GM23248 (cell line): ENCODE measurements at regions not wholly inside any gene's neighbourhood (a gene's known extent, or its start where the extent isn't known, plus 50 kb on each side); places are given as distances from the start of the nearest gene placed in this dataset.

Experiments
- DNase-seq: peaks from one replicate; pipeline ENCODE4 v3.0.0-alpha.2; 2015
- H2AFZ ChIP-seq: fragments of 200-600 bp; sonication (generic); 2 replicates; pipeline ENCODE4 v1.6.1; 2016; ENCODE audit warnings: antibody characterized with exemption
- H3F3A ChIP-seq: fragments of 200-600 bp; sonication (generic); 2 replicates; pipeline ENCODE4 v1.6.1; 2016; ENCODE audit warnings: mild to moderate bottlenecking, antibody characterized with exemption, mixed run types; ENCODE audit not compliant: insufficient read depth
- H3K27ac ChIP-seq: fragments of 200-600 bp; sonication (generic); 2 replicates; pipeline ENCODE4 v1.5.1; 2016; ENCODE audit warnings: mild to moderate bottlenecking
- H3K27me3 ChIP-seq: fragments of 200-600 bp; sonication (generic); replicated peaks from 2 replicates; pipeline ENCODE4 v1.6.1; 2016; ENCODE audit warnings: mild to moderate bottlenecking; ENCODE audit not compliant: insufficient read depth
- H3K36me3 ChIP-seq: fragments of 200-600 bp; sonication (generic); 2 replicates; pipeline ENCODE4 v1.6.1; 2016; ENCODE audit warnings: low read depth, mild to moderate bottlenecking
- H3K4me1 ChIP-seq: fragments of 200-600 bp; sonication (generic); 2 replicates; pipeline ENCODE4 v1.6.1; 2016; ENCODE audit warnings: mild to moderate bottlenecking; ENCODE audit not compliant: insufficient read depth
- H3K4me2 ChIP-seq: fragments of 200-600 bp; sonication (generic); one replicate; pipeline ENCODE4 v1.6.1; 2016; ENCODE audit warnings: mild to moderate bottlenecking; ENCODE audit not compliant: unreplicated experiment
- H3K4me3 ChIP-seq: fragments of 200-600 bp; sonication (generic); 2 replicates; pipeline ENCODE4 v1.5.1; 2016; ENCODE audit warnings: mild to moderate bottlenecking
- H3K79me2 ChIP-seq: fragments of 200-600 bp; sonication (generic); 2 replicates; pipeline ENCODE4 v1.6.1; 2016; ENCODE audit warnings: mild to moderate bottlenecking; ENCODE audit not compliant: insufficient read depth
- H3K9ac ChIP-seq: fragments of 200-600 bp; sonication (generic); 2 replicates; pipeline ENCODE4 v1.6.1; 2016; ENCODE audit warnings: mild to moderate bottlenecking
- H3K9me2 ChIP-seq: fragments of 200-600 bp; sonication (generic); 2 replicates; pipeline ENCODE4 v1.6.1; 2016; ENCODE audit warnings: mixed run types, mild to moderate bottlenecking, moderate library complexity; ENCODE audit not compliant: insufficient read depth
- H3K9me3 ChIP-seq: fragments of 200-600 bp; sonication (generic); one replicate; pipeline ENCODE4 v1.6.1; 2017; ENCODE audit warnings: low read depth
- H4K20me1 ChIP-seq: fragments of 200-600 bp; sonication (generic); 2 replicates; pipeline ENCODE4 v1.6.0; 2016; ENCODE audit not compliant: insufficient read depth
- EZH2 ChIP-seq: fragments of 200-600 bp; sonication (generic); IDR thresholded peaks from 2 replicates; pipeline ENCODE4 v1.6.1; 2018; ENCODE audit warnings: antibody characterized with exemption, mild to moderate bottlenecking; ENCODE audit not compliant: insufficient read depth, poor library complexity, severe bottlenecking
- EZH2phosphoT487 ChIP-seq: fragments of 200-600 bp; sonication (generic); IDR thresholded peaks from 2 replicates; pipeline ENCODE4 v1.6.1; 2018; ENCODE audit warnings: antibody characterized with exemption, moderate library complexity, mild to moderate bottlenecking, low read depth; ENCODE audit not compliant: insufficient read depth
- WGBS, 2 experiments: methylation state at CpG; one replicate each; pipeline ENCODE4 v1.1.6; 2015 to 2017; ENCODE audit warnings: low lambda C conversion rate in 2 of 2, low coverage in 1 of 2; ENCODE audit errors: missing lambda C conversion rate in 2 of 2; 5-methylcytosine and 5-hydroxymethylcytosine counted together
- in situ Hi-C: fragments of 300-500 bp; cut with MboI; formaldehyde crosslinking; loops from 2 replicates; pipeline ENCODE4 v1.15.0; 2020

GRCh38 chr12:92465786-92466295 is 236.9 kb upstream of the PLEKHG7 start:
- H2AFZ ChIP-seq: no peak overlapping the region
- H4K20me1 ChIP-seq: no peaks in the 10 kb centered on the region
- H3F3A ChIP-seq: no peaks in the 10 kb centered on the region
- peaks cover 10% of the 10 kb centered on the region; the same call in 1 of the 2 replicates for H3K4me1 ChIP-seq
- 91 to 93% methylated on average over 9 of the region's 9 CpGs for WGBS, 2 experiments
- no peak overlapping the region for H3K9ac ChIP-seq
- no peaks in the 10 kb centered on the region for H3K9me2 ChIP-seq
- H3K27me3 ChIP-seq: no peaks in the 10 kb centered on the region
- no peaks in the 10 kb centered on the region for H3K9me3 ChIP-seq
- no peak overlapping the region for H3K4me2 ChIP-seq
- DNase-seq: no peak
- no peaks in the 10 kb centered on the region for H3K36me3 ChIP-seq
- H3K27ac ChIP-seq: no peak overlapping the region
- no peak overlapping the region for H3K4me3 ChIP-seq
- no peak for TF ChIP-seq EZH2
- TF ChIP-seq EZH2phosphoT487: no peak
- H3K79me2 ChIP-seq: no peaks in the 10 kb centered on the region
- in situ Hi-C loops: no loop called here

- Histone ChIP-seq H3F3A (no peaks in the 10 kb centered on the region), H4K20me1 (no peaks in the 10 kb centered on the region), H3K4me1 (0 out of 2 replicates have a peak, but pooled peaks cover 3% of the 10 kb centered on the region), H3K9me2 (no peaks in the 10 kb centered on the region), H3K9ac (no peak overlapping the region), H3K9me3 (no peaks in the 10 kb centered on the region), H3K36me3 (no peaks in the 10 kb centered on the region), H3K4me2 (no peak overlapping the region), H3K4me3 (no peak overlapping the region), H2AFZ (no peak overlapping the region), H3K27me3 (no peaks in the 10 kb centered on the region), H3K79me2 (no peaks in the 10 kb centered on the region), H3K27ac (no peak overlapping the region)
- DNase-seq: no peak
- TF ChIP-seq EZH2phosphoT487: no peak
- no peak for TF ChIP-seq EZH2
- in situ Hi-C loops: no loop called here
- 81 to 84% methylated on average over 3 of the region's 3 CpGs for WGBS, 2 experiments
Observed at GRCh38 chr12:92464911-92465310, 237.9 kb upstream of the PLEKHG7 start.

GRCh38 chr12:92463171-92463570 is 239.6 kb upstream of the PLEKHG7 start:
- no peaks in the 10 kb centered on the region for H3K27me3 ChIP-seq
- WGBS, 2 experiments: 51 to 63% methylated on average over 2 of the region's 2 CpGs
- H3K9me2 ChIP-seq: no peaks in the 10 kb centered on the region
- no peak overlapping the region for H2AFZ ChIP-seq
- H3K27ac ChIP-seq: no peak overlapping the region
- in situ Hi-C loops: no loop called here
- no peaks in the 10 kb centered on the region for H3K36me3 ChIP-seq
- no peak overlapping the region for H3K4me2 ChIP-seq
- H3K4me1 ChIP-seq: no peaks in the 10 kb centered on the region
- no peak overlapping the region for H3K9ac ChIP-seq
- no peak overlapping the region for H3K4me3 ChIP-seq
- no peaks in the 10 kb centered on the region for H3K79me2 ChIP-seq
- H3F3A ChIP-seq: no peaks in the 10 kb centered on the region
- no peaks in the 10 kb centered on the region for H4K20me1 ChIP-seq
- no peaks in the 10 kb centered on the region for H3K9me3 ChIP-seq
- no peak for DNase-seq
- TF ChIP-seq EZH2 (no peak), EZH2phosphoT487 (no peak)

GRCh38 chr12:92462527-92462926 is 240.3 kb upstream of the PLEKHG7 start:
- Histone ChIP-seq H3K4me2 (no peak overlapping the region), H3K79me2 (no peaks in the 10 kb centered on the region), H3K4me3 (no peak overlapping the region), H3K36me3 (no peaks in the 10 kb centered on the region), H3K9me2 (no peaks in the 10 kb centered on the region), H3K4me1 (no peaks in the 10 kb centered on the region), H3K9me3 (no peaks in the 10 kb centered on the region), H3K27ac (no peak overlapping the region), H2AFZ (no peak overlapping the region), H3K9ac (no peak overlapping the region), H3K27me3 (no peaks in the 10 kb centered on the region), H3F3A (no peaks in the 10 kb centered on the region), H4K20me1 (no peaks in the 10 kb centered on the region)
- in situ Hi-C loops: no loop called here
- 73 to 77% methylated on average over 1 of the region's 1 CpG for WGBS, 2 experiments
- DNase-seq: no peak
- TF ChIP-seq EZH2phosphoT487: no peak
- no peak for TF ChIP-seq EZH2

GRCh38 chr12:92462049-92462448 is 240.7 kb upstream of the PLEKHG7 start:
- Histone ChIP-seq H3K9me2 (no peaks in the 10 kb centered on the region), H3K9ac (no peak overlapping the region), H3K36me3 (no peaks in the 10 kb centered on the region), H3K79me2 (no peaks in the 10 kb centered on the region), H3K27ac (no peak overlapping the region), H3K9me3 (no peaks in the 10 kb centered on the region), H3K27me3 (no peaks in the 10 kb centered on the region), H3K4me1 (no peaks in the 10 kb centered on the region), H3F3A (no peaks in the 10 kb centered on the region), H4K20me1 (no peaks in the 10 kb centered on the region), H2AFZ (no peak overlapping the region), H3K4me2 (no peak overlapping the region), H3K4me3 (no peak overlapping the region)
- WGBS, 2 experiments: 87 to 88% methylated on average over 3 of the region's 3 CpGs
- in situ Hi-C loops: no loop called here
- no peak for DNase-seq
- TF ChIP-seq EZH2 (no peak), EZH2phosphoT487 (no peak)
